ENCODE measurements at regions not wholly inside any gene's neighbourhood (a gene's known extent, or its start where the extent isn't known, plus 50 kb on each side); places are given as distances from the start of the nearest gene placed in this dataset.

- H3K4me3 ChIP-seq (replicated peaks; ENCODE audit: insufficient read depth, low read length) = no peak overlapping the region
- H3K27ac ChIP-seq (replicated peaks) = no peak overlapping the region
- peaks cover 15% of the 10 kb centered on the region for H3K27me3 ChIP-seq (ENCODE audit: insufficient read depth, poor library complexity, severe bottlenecking)
- DNase-seq (ENCODE audit: low read depth in 1 of 2, low spot score in 1 of 2) = no peak
- TF ChIP-seq REST (IDR thresholded peaks at IDR 0.05; ENCODE audit: insufficient replicate concordance, low read depth) (no peak), POLR2AphosphoS5 (IDR thresholded peaks at IDR 0.05; ENCODE audit: low read depth) (no peak), GABPA (IDR thresholded peaks at IDR 0.05; ENCODE audit: low read depth) (no peak), SPI1 (IDR thresholded peaks at IDR 0.05; ENCODE audit: borderline replicate concordance, low read depth) (no peak), CTCF (IDR thresholded peaks at IDR 0.05; ENCODE audit: insufficient read depth, low read length) (no peak)
Observed at GRCh38 chr1:201760516-201760915, 68.4 kb upstream of the IPO9 start.

GRCh38 chr1:201761178-201761577 lies 67.8 kb upstream of the IPO9 start:
- TF ChIP-seq GABPA (IDR thresholded peaks at IDR 0.05; ENCODE audit: low read depth) (no peak), CTCF (IDR thresholded peaks at IDR 0.05; ENCODE audit: insufficient read depth, low read length) (no peak), REST (IDR thresholded peaks at IDR 0.05; ENCODE audit: insufficient replicate concordance, low read depth) (no peak), SPI1 (IDR thresholded peaks at IDR 0.05; ENCODE audit: borderline replicate concordance, low read depth) (no peak), POLR2AphosphoS5 (IDR thresholded peaks at IDR 0.05; ENCODE audit: low read depth) (no peak)

GRCh38 chr1:201761871-201762270 lies 67.1 kb upstream of the IPO9 start:
- no peak overlapping the region for H3K4me3 ChIP-seq (replicated peaks; ENCODE audit: insufficient read depth, low read length)
- H3K27ac ChIP-seq (replicated peaks) = no peak overlapping the region
- no peak for DNase-seq (ENCODE audit: low read depth in 1 of 2, low spot score in 1 of 2)
- H3K27me3 ChIP-seq (ENCODE audit: insufficient read depth, poor library complexity, severe bottlenecking) = peaks cover 13% of the 10 kb centered on the region
- no peak for TF ChIP-seq REST (IDR thresholded peaks at IDR 0.05; ENCODE audit: insufficient replicate concordance, low read depth)
- TF ChIP-seq POLR2AphosphoS5 (IDR thresholded peaks at IDR 0.05; ENCODE audit: low read depth) = no peak
- TF ChIP-seq SPI1 (IDR thresholded peaks at IDR 0.05; ENCODE audit: borderline replicate concordance, low read depth) = no peak
- no peak for TF ChIP-seq CTCF (IDR thresholded peaks at IDR 0.05; ENCODE audit: insufficient read depth, low read length)
- no peak for TF ChIP-seq GABPA (IDR thresholded peaks at IDR 0.05; ENCODE audit: low read depth)

More at GRCh38 chr1:201761178-201761577, 67.8 kb upstream of the IPO9 start:
- Histone ChIP-seq H3K27me3 (ENCODE audit: insufficient read depth, poor library complexity, severe bottlenecking) (peaks cover 15% of the 10 kb centered on the region), H3K27ac (replicated peaks) (no peak overlapping the region), H3K4me3 (replicated peaks; ENCODE audit: insufficient read depth, low read length) (no peak overlapping the region)
- DNase-seq (ENCODE audit: low read depth in 1 of 2, low spot score in 1 of 2) = no peak

Data from HL-60 (cell line).